ENCODE measurements at regions not wholly inside any gene's neighbourhood (a gene's known extent, or its start where the extent isn't known, plus 50 kb on each side); places are given as distances from the start of the nearest gene placed in this dataset.

GRCh38 chr6:47117314-47117713 lies 75.2 kb upstream of the ADGRF1 start:
- TF ChIP-seq ZFX (IDR thresholded peaks at IDR 0.05; ENCODE audit: borderline replicate concordance), result no peak
- TF ChIP-seq, protein P1, sequence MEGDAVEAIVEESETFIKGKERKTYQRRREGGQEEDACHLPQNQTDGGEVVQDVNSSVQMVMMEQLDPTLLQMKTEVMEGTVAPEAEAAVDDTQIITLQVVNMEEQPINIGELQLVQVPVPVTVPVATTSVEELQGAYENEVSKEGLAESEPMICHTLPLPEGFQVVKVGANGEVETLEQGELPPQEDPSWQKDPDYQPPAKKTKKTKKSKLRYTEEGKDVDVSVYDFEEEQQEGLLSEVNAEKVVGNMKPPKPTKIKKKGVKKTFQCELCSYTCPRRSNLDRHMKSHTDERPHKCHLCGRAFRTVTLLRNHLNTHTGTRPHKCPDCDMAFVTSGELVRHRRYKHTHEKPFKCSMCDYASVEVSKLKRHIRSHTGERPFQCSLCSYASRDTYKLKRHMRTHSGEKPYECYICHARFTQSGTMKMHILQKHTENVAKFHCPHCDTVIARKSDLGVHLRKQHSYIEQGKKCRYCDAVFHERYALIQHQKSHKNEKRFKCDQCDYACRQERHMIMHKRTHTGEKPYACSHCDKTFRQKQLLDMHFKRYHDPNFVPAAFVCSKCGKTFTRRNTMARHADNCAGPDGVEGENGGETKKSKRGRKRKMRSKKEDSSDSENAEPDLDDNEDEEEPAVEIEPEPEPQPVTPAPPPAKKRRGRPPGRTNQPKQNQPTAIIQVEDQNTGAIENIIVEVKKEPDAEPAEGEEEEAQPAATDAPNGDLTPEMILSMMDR (IDR thresholded peaks at IDR 0.05), result no peak
- no peak overlapping the region for H3K27ac ChIP-seq

DNA sequence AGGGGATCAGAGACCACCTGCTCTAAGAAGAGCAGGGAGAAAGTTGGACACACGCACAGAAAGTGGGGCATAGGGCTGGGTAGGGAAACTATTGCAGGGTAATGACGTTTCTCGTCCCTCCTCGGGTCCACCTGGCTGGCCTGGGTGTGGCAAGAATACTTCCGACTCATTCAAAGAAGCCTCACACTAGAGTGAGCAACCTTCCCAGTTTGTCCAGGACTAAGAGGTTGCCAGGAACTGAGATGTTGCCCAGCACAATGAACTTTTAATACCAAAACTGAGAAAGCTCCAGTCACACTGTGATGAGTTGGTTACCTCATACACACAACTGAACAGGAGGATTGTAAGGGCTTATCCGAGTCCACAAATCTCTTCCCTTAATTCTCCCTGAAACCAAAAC lies 74.5 kb upstream of the ADGRF1 start:
- no peak overlapping the region for H3K27ac ChIP-seq
- TF ChIP-seq ZFX (IDR thresholded peaks at IDR 0.05; ENCODE audit: borderline replicate concordance), result no peak
- TF ChIP-seq, protein P1 (IDR thresholded peaks at IDR 0.05), result no peak

- H3K27ac ChIP-seq, result no peak overlapping the region
- TF ChIP-seq, protein P1 (IDR thresholded peaks at IDR 0.05), result no peak
- TF ChIP-seq ZFX (IDR thresholded peaks at IDR 0.05; ENCODE audit: borderline replicate concordance), result no peak
Measured at GRCh38 chr6:47116086-47116485, 74.0 kb upstream of the ADGRF1 start.

DNA sequence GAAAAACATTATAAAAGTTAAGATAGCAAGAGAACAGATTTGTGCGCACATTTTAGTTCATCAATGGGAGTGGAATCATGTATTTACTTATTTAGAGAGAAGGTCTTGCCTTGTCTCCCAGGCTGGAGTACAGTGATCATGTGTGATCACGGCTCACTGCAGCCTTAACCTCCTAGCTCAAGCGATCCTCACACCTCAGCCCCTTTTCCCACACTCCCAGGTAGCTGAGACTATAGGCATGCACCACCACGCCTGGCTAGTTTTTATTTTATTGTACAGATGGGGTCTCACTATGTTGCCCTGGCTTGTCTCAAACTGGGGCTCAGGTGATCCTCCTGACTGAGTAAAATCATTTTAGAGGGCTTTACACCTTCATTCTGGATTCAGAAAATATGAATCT lies 72.3 kb upstream of the ADGRF1 start:
- TF ChIP-seq ZFX (IDR thresholded peaks at IDR 0.05; ENCODE audit: borderline replicate concordance), result no peak
- TF ChIP-seq, protein P1 (IDR thresholded peaks at IDR 0.05), result no peak
- no peak overlapping the region for H3K27ac ChIP-seq

DNA sequence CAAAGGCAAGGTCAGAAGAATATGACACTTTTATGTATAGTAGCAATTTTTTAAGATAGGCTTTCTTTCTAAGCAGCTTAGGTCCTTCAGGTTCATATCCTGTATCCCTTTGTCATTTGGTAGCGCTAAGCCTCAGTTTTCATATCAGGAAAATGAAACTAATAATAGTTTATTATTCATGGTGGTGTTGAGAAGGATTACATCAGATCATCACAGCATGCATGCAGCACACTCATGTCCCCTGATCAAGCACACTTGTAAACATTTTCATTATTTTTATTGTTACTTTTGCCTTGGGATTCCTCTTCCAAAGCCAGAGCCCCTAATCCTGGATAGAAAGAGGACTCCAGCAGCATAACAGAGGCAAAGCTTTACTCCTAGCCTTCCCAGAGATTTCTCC lies 70.2 kb upstream of the ADGRF1 start:
- TF ChIP-seq, protein P1 (IDR thresholded peaks at IDR 0.05), result no peak
- no peak for TF ChIP-seq ZFX (IDR thresholded peaks at IDR 0.05; ENCODE audit: borderline replicate concordance)
- H3K27ac ChIP-seq, result no peak overlapping the region

- no peak overlapping the region for H3K27ac ChIP-seq
- TF ChIP-seq, protein P1 (IDR thresholded peaks at IDR 0.05), result no peak
- TF ChIP-seq ZFX (IDR thresholded peaks at IDR 0.05; ENCODE audit: borderline replicate concordance), result no peak
Measured at GRCh38 chr6:47111685-47112084, 69.6 kb upstream of the ADGRF1 start.

DNA sequence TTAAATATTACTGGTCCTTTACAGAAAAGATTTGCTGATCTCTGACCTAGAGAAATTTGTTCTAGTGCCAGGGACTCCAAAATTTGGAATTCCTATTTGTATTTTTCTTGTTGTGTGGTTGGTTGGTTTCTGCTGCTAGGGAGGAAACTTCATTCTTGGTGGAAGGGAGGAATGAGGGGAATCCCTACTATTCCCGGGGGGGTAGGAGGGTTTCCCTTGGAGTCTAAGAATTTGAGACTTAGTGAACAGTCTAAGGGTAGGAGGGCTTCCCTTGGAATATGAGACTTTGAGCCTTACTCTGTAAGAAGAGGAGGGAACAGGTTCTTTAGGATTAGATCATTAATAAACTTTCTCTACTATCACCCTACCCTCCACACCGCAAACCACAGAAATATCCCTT lies 67.1 kb upstream of the ADGRF1 start:
- TF ChIP-seq, protein P1 (IDR thresholded peaks at IDR 0.05), result no peak
- TF ChIP-seq ZFX (IDR thresholded peaks at IDR 0.05; ENCODE audit: borderline replicate concordance), result no peak
- H3K27ac ChIP-seq, result no peak overlapping the region
